GM12873 (cell line): ENCODE measurements at regions not wholly inside any gene's neighbourhood (a gene's known extent, or its start where the extent isn't known, plus 50 kb on each side); places are given as distances from the start of the nearest gene placed in this dataset.

ENCODE experiments used
- TF ChIP-seq, protein P1 (sequence below): IDR thresholded peaks from 2 replicates; pipeline ENCODE4 v1.5.1; 2012; ENCODE audit warnings: low read depth, mild to moderate bottlenecking, moderate library complexity, low read length, control low read depth; ENCODE audit not compliant: insufficient read depth; ENCODE audit errors: missing control alignments

- TF ChIP-seq, protein P1, sequence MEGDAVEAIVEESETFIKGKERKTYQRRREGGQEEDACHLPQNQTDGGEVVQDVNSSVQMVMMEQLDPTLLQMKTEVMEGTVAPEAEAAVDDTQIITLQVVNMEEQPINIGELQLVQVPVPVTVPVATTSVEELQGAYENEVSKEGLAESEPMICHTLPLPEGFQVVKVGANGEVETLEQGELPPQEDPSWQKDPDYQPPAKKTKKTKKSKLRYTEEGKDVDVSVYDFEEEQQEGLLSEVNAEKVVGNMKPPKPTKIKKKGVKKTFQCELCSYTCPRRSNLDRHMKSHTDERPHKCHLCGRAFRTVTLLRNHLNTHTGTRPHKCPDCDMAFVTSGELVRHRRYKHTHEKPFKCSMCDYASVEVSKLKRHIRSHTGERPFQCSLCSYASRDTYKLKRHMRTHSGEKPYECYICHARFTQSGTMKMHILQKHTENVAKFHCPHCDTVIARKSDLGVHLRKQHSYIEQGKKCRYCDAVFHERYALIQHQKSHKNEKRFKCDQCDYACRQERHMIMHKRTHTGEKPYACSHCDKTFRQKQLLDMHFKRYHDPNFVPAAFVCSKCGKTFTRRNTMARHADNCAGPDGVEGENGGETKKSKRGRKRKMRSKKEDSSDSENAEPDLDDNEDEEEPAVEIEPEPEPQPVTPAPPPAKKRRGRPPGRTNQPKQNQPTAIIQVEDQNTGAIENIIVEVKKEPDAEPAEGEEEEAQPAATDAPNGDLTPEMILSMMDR: no peak
Observed at GRCh38 chr10:62981096-62981495, 152.0 kb upstream of the NRBF2 start.

- TF ChIP-seq, protein P1: no peak
Observed at GRCh38 chr10:62980687-62981086, 152.4 kb upstream of the NRBF2 start.

DNA sequence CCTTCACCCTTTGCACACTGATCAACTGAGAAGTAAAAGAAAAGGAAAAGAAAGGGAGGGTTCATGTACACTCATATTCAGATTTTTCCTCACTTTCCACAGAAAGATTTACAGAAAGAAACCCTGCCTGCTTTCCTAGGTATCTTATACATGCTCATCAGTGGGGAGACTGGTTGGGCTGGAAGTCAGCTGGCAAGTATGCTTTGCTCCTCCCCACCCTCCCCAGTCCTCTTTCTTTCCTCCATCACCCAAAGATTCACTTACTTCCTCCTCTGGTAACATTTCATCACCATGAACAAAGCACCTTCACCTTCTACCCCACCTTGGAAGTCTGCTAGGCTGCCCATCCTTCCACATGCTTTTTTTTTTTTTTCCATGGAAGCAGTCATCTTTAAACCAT, 153.2 kb upstream of the NRBF2 start:
- TF ChIP-seq, protein P1: no peak

DNA sequence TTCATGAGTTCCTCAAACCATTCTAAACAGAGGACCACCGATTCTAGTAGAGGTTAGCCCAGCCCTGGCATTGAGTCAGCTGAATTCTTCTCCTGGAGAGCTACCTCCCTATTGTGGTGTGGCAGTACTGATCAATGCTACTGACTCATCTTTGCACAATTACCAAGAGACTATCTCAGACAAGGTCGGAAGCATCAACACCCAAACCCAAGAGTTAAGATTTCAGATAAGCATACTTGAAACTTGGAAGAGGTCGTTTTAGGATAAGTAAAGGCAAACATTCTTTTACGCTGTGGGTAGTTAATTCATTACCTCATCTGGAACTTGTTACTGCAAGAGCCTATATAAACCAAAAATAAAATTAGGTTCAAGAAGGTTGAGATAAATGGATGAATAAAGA, 154.6 kb upstream of the NRBF2 start:
- TF ChIP-seq, protein P1: no peak

- TF ChIP-seq, protein P1: no peak
Observed at GRCh38 chr10:62972103-62972502, 155.9 kb upstream of the EGR2 start.

GRCh38 chr10:62964026-62964425, 147.9 kb upstream of the EGR2 start:
- TF ChIP-seq, protein P1: no peak

DNA sequence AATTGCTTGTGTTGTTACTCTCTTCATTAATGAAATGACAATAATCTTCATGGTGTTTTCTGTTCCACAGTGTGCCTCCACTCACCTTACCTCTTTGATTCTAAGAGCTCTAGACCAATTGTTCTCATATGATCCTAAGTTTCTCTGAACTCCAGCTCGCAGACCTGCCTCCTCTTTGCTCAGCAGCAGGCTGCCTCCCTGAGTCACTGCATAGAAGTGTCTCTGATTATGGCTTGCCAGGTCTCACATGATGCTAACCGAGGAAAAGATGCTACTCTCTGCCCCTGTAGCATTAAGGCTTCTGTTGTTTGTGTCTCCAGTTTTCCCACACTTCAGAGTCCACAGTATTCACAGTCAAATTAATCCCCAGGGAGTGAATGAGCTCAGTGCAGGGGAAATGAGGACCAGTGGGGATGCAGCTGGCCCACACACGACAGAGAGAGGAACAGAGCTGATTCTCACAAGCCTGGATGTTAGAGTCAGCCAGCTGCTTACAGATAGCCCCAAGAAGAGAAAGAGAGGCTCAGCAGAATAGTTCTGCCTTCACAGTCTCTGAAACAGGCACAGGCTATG, 145.9 kb upstream of the EGR2 start:
- TF ChIP-seq, protein P1: no peak

DNA sequence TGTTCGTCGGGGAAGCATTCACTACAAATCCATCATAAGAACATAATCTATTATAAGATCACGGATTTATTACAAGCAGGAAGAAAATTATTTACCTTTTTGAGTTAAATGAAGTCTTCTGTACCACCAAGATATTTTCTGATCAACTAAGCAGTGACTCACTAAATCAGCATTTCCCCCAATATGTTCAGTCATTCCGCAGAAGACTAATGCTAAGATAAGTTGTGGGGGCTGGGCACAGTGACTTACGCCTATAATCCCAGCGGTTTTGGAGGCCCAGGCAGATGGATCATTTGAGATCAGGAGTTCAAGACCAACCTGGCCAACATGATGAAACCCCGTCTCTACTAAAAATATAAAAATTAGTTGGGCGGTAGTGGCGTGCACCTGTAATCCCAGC, 144.2 kb upstream of the EGR2 start:
- TF ChIP-seq, protein P1: no peak
